Tibial nerve (tissue), 4 donors: ENCODE measurements at regions not wholly inside any gene's neighbourhood (a gene's known extent, or its start where the extent isn't known, plus 50 kb on each side); places are given as distances from the start of the nearest gene placed in this dataset.
"Not testable (repeated sequence)": the region's sequence is repeated elsewhere in the genome, so short reads cannot be mapped to it uniquely, and the experiment has no call there.

Experiments
- DNase-seq, 2 donors: peaks; one replicate each; pipeline ENCODE4 v3.0.0-alpha.2; 2019; ENCODE audit warnings: low spot score in 2 of 2
- H3K27ac ChIP-seq, 4 donors: fragments of 200-600 bp; sonication (generic) in 3 of 4; one replicate each; pipeline ENCODE4 v1.5.1; 2017 to 2019; ENCODE audit warnings: mild to moderate bottlenecking in 1 of 4
- H3K27me3 ChIP-seq, 2 donors: fragments of 200-600 bp; sonication (generic) in 1 of 2; one replicate each; pipeline versions ENCODE4 v1.5.1 to v1.6.0; 2017 to 2019
- H3K36me3 ChIP-seq, 3 donors: fragments of 200-600 bp; sonication (generic); one replicate each; pipeline ENCODE4 v1.5.1; 2018 to 2019
- H3K4me1 ChIP-seq, 4 donors: fragments of 200-600 bp; sonication (generic) in 3 of 4; one replicate each; pipeline ENCODE4 v1.5.1; 2017 to 2019
- H3K4me3 ChIP-seq, 4 donors: fragments of 200-600 bp; sonication (generic) in 3 of 4; one replicate each; pipeline ENCODE4 v1.5.1; 2017 to 2019; ENCODE audit warnings: mild to moderate bottlenecking in 1 of 4, moderate library complexity in 1 of 4
- H3K9me3 ChIP-seq, 4 donors: fragments of 200-600 bp; sonication (generic) in 3 of 4; one replicate each; pipeline ENCODE4 v1.5.1; 2017 to 2019
- CTCF ChIP-seq, 5 experiments: fragments of 200-600 bp in 3 of 5; fragments of 450-650 bp in 2 of 5; sonication (generic) in 3 of 5; IDR thresholded peaks; one replicate each; pipeline ENCODE4 v1.5.1; 2016 to 2019; ENCODE audit warnings: antibody characterized with exemption in 5 of 5, mild to moderate bottlenecking in 3 of 5, moderate library complexity in 2 of 5
- EP300 ChIP-seq, 2 donors: sonication (generic); formaldehyde crosslinking; IDR thresholded peaks; one replicate each; pipeline ENCODE4 v1.6.1; 2017; ENCODE audit warnings: antibody characterized with exemption in 2 of 2, mild to moderate bottlenecking in 1 of 2
- POLR2A ChIP-seq, 2 donors: fragments of 450-650 bp; IDR thresholded peaks; one replicate each; pipeline ENCODE4 v1.6.1; 2017; ENCODE audit warnings: antibody characterized with exemption in 2 of 2, mild to moderate bottlenecking in 2 of 2, moderate library complexity in 2 of 2
- WGBS, 2 donors: methylation state at CpG; one replicate each; pipeline ENCODE4 v1.1.5; 2018; 5-methylcytosine and 5-hydroxymethylcytosine counted together

- Histone ChIP-seq H3K27me3 (no peaks in the 10 kb centered on the region), H3K36me3 (no peaks in the 10 kb centered on the region), H3K4me1 (no peaks in the 10 kb centered on the region), H3K27ac (no peak overlapping the region), H3K4me3 (no peak overlapping the region), H3K9me3 (no peaks in the 10 kb centered on the region)
- TF ChIP-seq CTCF (IDR thresholded peaks at IDR 0.05) (no peak), EP300 (IDR thresholded peaks at IDR 0.05) (no peak), POLR2A (IDR thresholded peaks at IDR 0.05) (no peak)
- DNase-seq, result no peak
- WGBS, 2 donors, result 44 to 59% methylated on average over 1 of the region's 1 CpG
Measured at GRCh38 chr2:154556607-154557006, 141.9 kb upstream of the KCNJ3 start.

- DNase-seq, result no peak
- Histone ChIP-seq H3K36me3 (no peaks in the 10 kb centered on the region), H3K9me3 (no peaks in the 10 kb centered on the region), H3K4me3 (no peak overlapping the region), H3K4me1 (no peaks in the 10 kb centered on the region), H3K27me3 (no peaks in the 10 kb centered on the region), H3K27ac (no peak overlapping the region)
- 43 to 48% methylated on average over 2 of the region's 2 CpGs for WGBS, 2 donors
- TF ChIP-seq CTCF (IDR thresholded peaks at IDR 0.05) (no peak), EP300 (IDR thresholded peaks at IDR 0.05) (no peak), POLR2A (IDR thresholded peaks at IDR 0.05) (no peak)
Measured at GRCh38 chr2:154557906-154558305, 140.6 kb upstream of the KCNJ3 start.

GRCh38 chr2:154565433-154565832 is 133.1 kb upstream of the KCNJ3 start:
- WGBS, 2 donors, result 87 to 92% methylated on average over 2 of the region's 2 CpGs

GRCh38 chr2:154568413-154568812 is 130.1 kb upstream of the KCNJ3 start:
- H3K9me3 ChIP-seq, result peaks cover 0 to 18% (median 3%) of the 10 kb centered on the region in 4 donors
- H3K27ac ChIP-seq, result no peak overlapping the region
- WGBS, 2 donors, result 37 to 39% methylated on average over 1 of the region's 1 CpG
- no peak overlapping the region for H3K4me3 ChIP-seq
- DNase-seq, result no peak
- TF ChIP-seq CTCF (IDR thresholded peaks at IDR 0.05), result no peak
- no peak for TF ChIP-seq POLR2A (IDR thresholded peaks at IDR 0.05)
- no peak for TF ChIP-seq EP300 (IDR thresholded peaks at IDR 0.05)
- no peaks in the 10 kb centered on the region for H3K27me3 ChIP-seq
- H3K4me1 ChIP-seq, result no peaks in the 10 kb centered on the region
- H3K36me3 ChIP-seq, result no peaks in the 10 kb centered on the region

More at GRCh38 chr2:154565433-154565832, 133.1 kb upstream of the KCNJ3 start:
- TF ChIP-seq EP300 (IDR thresholded peaks at IDR 0.05) (no peak), CTCF (IDR thresholded peaks at IDR 0.05) (no peak), POLR2A (IDR thresholded peaks at IDR 0.05) (no peak)
- H3K36me3 ChIP-seq, result no peaks in the 10 kb centered on the region
- H3K27ac ChIP-seq, result no peak overlapping the region
- no peak overlapping the region for H3K4me3 ChIP-seq
- H3K27me3 ChIP-seq, result no peaks in the 10 kb centered on the region
- peaks cover 0 to 18% (median 3%) of the 10 kb centered on the region in 4 donors for H3K9me3 ChIP-seq
- DNase-seq, result no peak
- H3K4me1 ChIP-seq, result no peaks in the 10 kb centered on the region

GRCh38 chr2:154570501-154570900 is 128.0 kb upstream of the KCNJ3 start:
- H3K9me3 ChIP-seq, result peaks cover 0 to 10% (median 0%) of the 10 kb centered on the region in 4 donors
- no peaks in the 10 kb centered on the region for H3K4me1 ChIP-seq
- no peak for DNase-seq
- no peak overlapping the region for H3K27ac ChIP-seq
- H3K36me3 ChIP-seq, result no peaks in the 10 kb centered on the region
- 82 to 88% methylated on average over 6 of the region's 6 CpGs for WGBS, 2 donors
- H3K27me3 ChIP-seq, result no peaks in the 10 kb centered on the region
- no peak for TF ChIP-seq POLR2A (IDR thresholded peaks at IDR 0.05)
- no peak for TF ChIP-seq EP300 (IDR thresholded peaks at IDR 0.05)
- TF ChIP-seq CTCF (IDR thresholded peaks at IDR 0.05), result no peak
- no peak overlapping the region for H3K4me3 ChIP-seq

GRCh38 chr2:154576699-154577098 is 121.8 kb upstream of the KCNJ3 start:
- not testable (repeated sequence) for H3K36me3 ChIP-seq, H3K4me3 ChIP-seq, H3K27ac ChIP-seq, DNase-seq, H3K27me3 ChIP-seq, H3K4me1 ChIP-seq
- WGBS, 2 donors, result 92 to 95% methylated on average over 13 of the region's 13 CpGs
- peaks cover 0 to 12% (median 0%) of the 10 kb centered on the region in 4 donors for H3K9me3 ChIP-seq
